ENCODE measurements at regions not wholly inside any gene's neighbourhood (a gene's known extent, or its start where the extent isn't known, plus 50 kb on each side); places are given as distances from the start of the nearest gene placed in this dataset.

GRCh38 chr11:116132273-116132978 is 628.2 kb upstream of the CADM1 start:
- no peak for TF ChIP-seq CTCF (conservative IDR thresholded peaks at IDR 0.05 in 1 of 2, IDR thresholded peaks at IDR 0.05 in 1 of 2; ENCODE audit: low read depth in 1 of 2, low read length in 2 of 2)
- no peak for TF ChIP-seq EZH2 (IDR thresholded peaks at IDR 0.05; ENCODE audit: low read length, missing control alignments)
